IMR-90 (cell line): ENCODE measurements at regions not wholly inside any gene's neighbourhood (a gene's known extent, or its start where the extent isn't known, plus 50 kb on each side); places are given as distances from the start of the nearest gene placed in this dataset.

Source experiments
- BHLHE40 ChIP-seq: fragments of 150-350 bp; IDR thresholded peaks from 2 replicates; pipeline ENCODE4 v1.6.1; 2016; ENCODE audit warnings: mild to moderate bottlenecking, low read depth, low read length
- CEBPB ChIP-seq: IDR thresholded peaks from 2 replicates; pipeline ENCODE4 v1.6.1; 2012; ENCODE audit warnings: low read depth, low read length, improper control_type of control experiment
- CHD1 ChIP-seq: IDR thresholded peaks from 2 replicates; pipeline ENCODE4 v1.6.1; 2012; ENCODE audit warnings: low read depth, low read length, improper control_type of control experiment
- CTCF ChIP-seq: conservative IDR thresholded peaks from 2 replicates; pipeline ENCODE4 v1.5.1; 2012; ENCODE audit warnings: mild to moderate bottlenecking, low read depth, low read length, improper control_type of control experiment
- ELK1 ChIP-seq: fragments of 150-350 bp; IDR thresholded peaks from 2 replicates; pipeline ENCODE4 v1.6.1; 2016; ENCODE audit warnings: low read depth, mild to moderate bottlenecking, low read length, moderate library complexity, borderline replicate concordance
- FOS ChIP-seq: fragments of 150-350 bp; IDR thresholded peaks from 2 replicates; pipeline ENCODE4 v1.6.1; 2016; ENCODE audit warnings: low read depth, low read length
- MXI1 ChIP-seq: IDR thresholded peaks from 2 replicates; pipeline ENCODE4 v1.6.1; 2012; ENCODE audit warnings: low read depth, mild to moderate bottlenecking, low read length, moderate library complexity, borderline replicate concordance
- NFE2L2 ChIP-seq: fragments of 150-350 bp; IDR thresholded peaks from 2 replicates; pipeline ENCODE4 v1.6.1; 2016; ENCODE audit warnings: low read depth, mild to moderate bottlenecking, low read length
- POLR2A ChIP-seq: IDR thresholded peaks from 2 replicates; pipeline ENCODE4 v1.6.1; 2012; ENCODE audit warnings: mild to moderate bottlenecking, low read depth, low read length
- RAD21 ChIP-seq: IDR thresholded peaks from 2 replicates; pipeline ENCODE4 v1.6.1; 2012; ENCODE audit warnings: low read length, improper control_type of control experiment
- RCOR1 ChIP-seq: IDR thresholded peaks from 2 replicates; pipeline ENCODE4 v1.6.1; 2012; ENCODE audit warnings: mild to moderate bottlenecking, low read length, improper control_type of control experiment; ENCODE audit not compliant: insufficient replicate concordance
- RFX5 ChIP-seq: IDR thresholded peaks from 2 replicates; pipeline ENCODE4 v1.8.0; 2012; ENCODE audit warnings: low read depth, mild to moderate bottlenecking, low read length, moderate library complexity
- SMC3 ChIP-seq: fragments of 150-350 bp; IDR thresholded peaks from 2 replicates; pipeline ENCODE4 v1.6.1; 2016; ENCODE audit warnings: low read depth, mild to moderate bottlenecking, antibody characterized with exemption, low read length, moderate library complexity
- TF ChIP-seq, protein P1 (sequence below): fragments of 150-350 bp; IDR thresholded peaks from 2 replicates; pipeline ENCODE4 v1.6.1; 2017; ENCODE audit warnings: mild to moderate bottlenecking, antibody characterized with exemption, low read length, low read depth

GRCh38 chr12:114046236-114046998, 80.3 kb upstream of the RBM19 start:
- TF ChIP-seq SMC3: no peak
- TF ChIP-seq, protein P1, sequence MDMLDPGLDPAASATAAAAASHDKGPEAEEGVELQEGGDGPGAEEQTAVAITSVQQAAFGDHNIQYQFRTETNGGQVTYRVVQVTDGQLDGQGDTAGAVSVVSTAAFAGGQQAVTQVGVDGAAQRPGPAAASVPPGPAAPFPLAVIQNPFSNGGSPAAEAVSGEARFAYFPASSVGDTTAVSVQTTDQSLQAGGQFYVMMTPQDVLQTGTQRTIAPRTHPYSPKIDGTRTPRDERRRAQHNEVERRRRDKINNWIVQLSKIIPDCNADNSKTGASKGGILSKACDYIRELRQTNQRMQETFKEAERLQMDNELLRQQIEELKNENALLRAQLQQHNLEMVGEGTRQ: no peak
- TF ChIP-seq CTCF: no peak
- TF ChIP-seq RFX5: no peak
- no peak for TF ChIP-seq POLR2A
- TF ChIP-seq CEBPB: no peak
- TF ChIP-seq ELK1: no peak
- TF ChIP-seq RCOR1: no peak
- no peak for TF ChIP-seq NFE2L2
- no peak for TF ChIP-seq FOS
- TF ChIP-seq BHLHE40: no peak
- no peak for TF ChIP-seq MXI1
- TF ChIP-seq RAD21: no peak
- TF ChIP-seq CHD1: no peak
